ENCODE measurements at regions not wholly inside any gene's neighbourhood (a gene's known extent, or its start where the extent isn't known, plus 50 kb on each side); places are given as distances from the start of the nearest gene placed in this dataset.

DNA sequence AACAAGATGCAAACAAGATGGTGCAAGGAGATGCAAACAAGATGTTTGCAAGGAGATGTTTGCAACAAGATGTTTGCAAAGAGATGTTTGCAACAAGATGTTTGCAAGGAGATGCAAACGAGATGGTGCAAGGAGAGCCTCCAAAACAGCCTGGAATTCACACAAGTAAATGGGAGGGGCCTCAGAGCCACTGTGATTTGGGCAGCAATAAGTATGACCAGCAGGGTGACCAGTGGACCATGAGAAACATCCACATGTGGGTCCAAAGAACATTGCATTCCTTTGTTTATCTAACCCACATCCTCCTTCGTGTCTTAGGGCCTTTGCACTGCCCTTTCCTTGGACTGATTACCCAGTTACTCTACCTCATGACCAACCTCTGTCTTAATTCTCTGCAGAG, 162.9 kb downstream of the PLPP3 start:
- no peak for DNase-seq

GRCh38 chr1:56415720-56416119, 163.6 kb downstream of the PLPP3 start:
- DNase-seq, result no peak

DNA sequence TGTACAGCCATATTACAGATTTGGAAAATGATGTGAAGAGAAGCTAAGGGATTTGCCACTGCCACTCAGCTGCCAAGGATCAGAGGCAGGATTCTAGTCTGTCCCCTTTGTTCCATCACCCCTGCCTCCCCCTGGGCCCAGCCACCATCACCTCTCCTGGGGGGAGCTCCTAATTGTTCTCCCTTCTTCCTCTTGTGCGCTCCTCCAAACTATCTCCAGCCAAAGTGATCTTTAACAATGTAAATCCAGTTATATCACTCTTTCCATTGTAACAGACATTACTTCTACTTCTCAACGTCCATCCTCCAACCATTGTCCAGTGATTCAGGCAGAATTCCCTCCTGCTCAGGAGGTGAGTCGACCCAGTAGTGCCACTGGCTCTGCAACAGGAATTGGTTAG, 164.1 kb downstream of the PLPP3 start:
- DNase-seq, result no peak

DNA sequence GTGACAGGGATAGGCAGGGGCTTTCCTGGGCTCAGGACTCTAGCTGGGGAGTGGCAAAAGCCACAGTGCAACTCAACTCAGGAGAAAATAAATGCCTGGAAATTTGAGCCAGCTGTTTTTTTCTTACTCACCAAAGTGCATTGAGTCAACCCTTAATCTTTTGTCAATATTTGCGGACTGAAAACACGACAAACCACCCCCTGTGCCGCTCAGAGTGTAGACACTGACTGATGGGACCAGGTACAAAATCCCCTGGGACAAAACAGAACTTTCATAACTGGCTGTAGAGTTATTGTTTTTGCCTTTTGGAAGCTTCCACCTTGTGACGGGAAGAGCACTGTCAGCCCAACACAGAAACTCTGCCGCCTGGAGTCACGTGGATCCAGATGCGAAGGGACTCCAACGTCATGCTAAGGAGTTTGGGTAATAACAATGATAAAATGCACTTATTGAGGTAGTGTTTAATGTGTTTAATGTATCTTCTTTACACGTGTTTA, 164.6 kb downstream of the PLPP3 start:
- DNase-seq, result no peak

DNA sequence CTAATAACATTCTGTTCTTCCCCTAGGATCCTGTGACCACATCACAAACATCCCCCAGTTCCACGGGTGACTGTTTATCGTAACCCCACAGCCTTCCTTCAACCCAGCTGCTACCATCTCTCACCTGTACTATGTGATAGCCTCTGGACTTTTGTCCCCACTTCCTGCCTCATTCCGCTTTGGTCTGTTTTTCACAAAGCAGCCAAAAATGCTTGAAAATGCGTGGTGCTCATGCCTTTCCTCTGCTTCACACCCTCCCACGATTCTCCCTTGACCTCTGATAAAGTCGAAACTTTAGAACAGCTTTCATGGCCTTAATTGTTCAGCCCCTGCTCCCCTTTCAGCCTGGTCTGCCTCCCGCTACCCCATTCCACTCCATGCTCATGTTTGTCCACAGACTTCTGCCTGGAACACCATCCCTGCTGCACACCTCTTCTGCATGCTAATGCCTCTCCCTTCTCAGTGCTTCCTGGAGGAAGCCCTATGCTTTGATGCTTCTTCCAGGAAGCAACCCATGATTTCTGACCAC, 165.6 kb downstream of the PLPP3 start:
- DNase-seq, result no peak

DNA sequence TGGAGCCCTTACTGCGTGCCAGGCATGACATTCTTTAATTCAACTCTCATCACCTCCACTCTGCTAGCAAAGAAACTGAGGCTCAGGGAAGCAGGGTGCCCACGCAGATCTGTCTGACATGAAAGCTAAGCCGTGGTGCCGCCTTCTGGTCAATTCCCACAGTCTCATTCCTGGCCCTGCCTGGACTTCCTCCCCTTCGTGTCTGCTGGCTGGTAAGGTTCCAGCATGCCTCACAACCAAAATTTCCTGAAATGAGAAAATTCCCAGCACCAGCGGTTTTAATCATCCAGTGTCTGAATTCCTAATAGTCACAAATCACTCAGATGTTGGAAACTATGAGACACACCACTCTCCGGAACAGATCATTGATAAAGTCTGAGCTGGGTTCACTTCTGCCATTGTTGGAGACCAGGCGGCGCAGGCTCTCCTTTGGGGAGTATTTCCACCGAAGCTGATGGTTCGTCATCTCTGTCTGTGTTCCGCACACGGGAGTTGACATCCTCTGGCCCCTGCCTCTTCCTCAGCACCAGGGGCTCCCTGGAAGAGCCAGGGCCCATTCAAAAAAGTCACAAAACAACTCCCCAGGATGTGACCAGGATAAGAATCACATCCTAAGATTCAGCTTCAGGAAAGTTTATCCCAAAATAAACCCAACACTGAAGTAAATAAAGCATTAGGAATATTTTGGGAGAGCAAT, 167.7 kb downstream of the PLPP3 start:
- no peak for DNase-seq

- DNase-seq, result no peak
Observed at GRCh38 chr1:56411021-56411420, 168.3 kb downstream of the PLPP3 start.

DNA sequence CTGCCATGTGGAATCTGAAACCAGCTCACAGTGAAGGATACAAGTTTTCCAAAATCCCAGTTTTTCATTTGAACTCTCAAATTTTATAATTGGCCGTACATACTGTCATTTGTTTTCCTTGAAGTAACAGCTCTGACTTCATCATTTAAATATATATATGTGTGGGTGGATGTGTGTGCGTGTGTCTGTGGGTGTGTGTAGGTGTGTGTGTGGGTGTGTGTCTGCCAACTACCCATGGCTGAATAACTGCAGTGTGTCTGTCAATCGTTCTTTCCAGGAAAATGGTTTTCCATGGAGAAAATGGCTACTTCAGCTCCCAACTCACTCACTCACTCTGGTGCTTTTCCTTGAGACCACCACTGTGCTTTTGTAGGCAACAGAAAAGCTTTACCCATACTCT, 169.0 kb downstream of the PLPP3 start:
- DNase-seq, result no peak

DNA sequence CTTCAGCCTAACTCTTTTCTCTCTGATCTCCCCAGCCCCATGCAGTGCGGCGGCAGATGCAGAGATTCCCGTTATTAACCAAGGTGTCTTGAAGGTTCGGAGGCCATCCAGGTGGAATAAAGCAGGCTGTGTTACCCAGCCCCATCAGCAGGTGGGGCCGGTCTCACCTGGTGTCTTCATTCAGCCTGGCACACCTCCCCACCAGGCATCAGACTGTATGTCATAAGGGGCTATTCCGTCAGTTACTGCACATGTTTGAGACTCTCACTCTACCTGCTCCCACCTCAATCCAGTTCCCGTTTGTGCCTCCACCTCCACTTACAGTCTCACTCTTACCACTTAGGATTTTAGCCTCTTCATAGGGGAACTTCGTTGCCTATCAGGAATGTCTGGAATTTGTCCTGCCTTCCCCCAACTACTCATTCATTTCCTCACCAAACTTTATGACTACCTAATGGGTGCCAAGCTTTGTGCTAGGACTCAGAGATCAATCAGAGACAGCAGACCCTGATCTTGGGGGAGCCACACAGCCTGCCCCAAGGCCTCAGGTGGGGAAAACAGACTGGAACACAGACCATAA, 170.2 kb downstream of the PLPP3 start:
- peak; percentile 37 for DNase-seq

DNA sequence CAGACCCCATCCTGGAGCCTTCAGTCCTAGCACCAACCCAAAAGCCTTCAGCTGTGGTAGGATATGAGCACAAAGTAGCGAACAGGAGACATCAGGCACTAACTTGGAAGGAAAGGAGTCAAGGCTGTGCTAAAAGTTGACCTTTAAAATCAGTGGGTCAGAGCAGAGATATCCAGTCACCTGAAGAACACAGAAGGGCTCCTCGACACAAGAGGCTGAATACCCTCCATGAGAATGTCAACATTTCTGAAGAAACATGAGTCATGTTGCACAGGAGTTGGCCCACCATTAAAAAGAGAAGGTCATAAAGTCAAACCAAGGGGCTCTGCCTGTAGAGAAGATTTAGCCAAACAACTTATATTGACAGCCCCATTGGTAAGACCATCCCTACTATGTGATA, 172.5 kb downstream of the PLPP3 start:
- no peak for DNase-seq

DNA sequence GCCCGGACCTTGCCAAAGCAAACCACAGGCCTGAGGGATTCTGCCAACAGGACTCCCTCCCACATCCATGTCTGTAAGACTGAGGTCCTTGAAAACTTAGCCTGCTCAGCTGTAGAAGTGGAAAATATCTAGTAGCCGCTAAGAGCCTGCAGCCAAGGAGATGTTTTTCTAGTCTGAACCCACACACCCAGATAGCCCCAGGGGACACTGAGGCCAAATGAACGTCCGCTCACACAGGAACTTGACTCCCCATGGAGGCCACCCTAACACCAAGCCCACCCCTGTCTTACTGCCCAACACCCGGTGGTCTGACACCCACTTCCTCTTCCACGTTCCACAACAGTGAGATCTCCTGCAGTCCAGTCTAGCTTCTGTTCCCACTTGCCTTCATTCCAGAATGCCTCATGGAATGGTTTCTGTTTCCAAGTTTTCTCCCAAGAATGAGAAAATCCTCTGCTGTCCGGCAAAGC, 174.8 kb downstream of the PLPP3 start:
- DNase-seq, result no peak

- no peak for DNase-seq
Observed at GRCh38 chr1:56404066-56404465, 175.3 kb downstream of the PLPP3 start.

DNA sequence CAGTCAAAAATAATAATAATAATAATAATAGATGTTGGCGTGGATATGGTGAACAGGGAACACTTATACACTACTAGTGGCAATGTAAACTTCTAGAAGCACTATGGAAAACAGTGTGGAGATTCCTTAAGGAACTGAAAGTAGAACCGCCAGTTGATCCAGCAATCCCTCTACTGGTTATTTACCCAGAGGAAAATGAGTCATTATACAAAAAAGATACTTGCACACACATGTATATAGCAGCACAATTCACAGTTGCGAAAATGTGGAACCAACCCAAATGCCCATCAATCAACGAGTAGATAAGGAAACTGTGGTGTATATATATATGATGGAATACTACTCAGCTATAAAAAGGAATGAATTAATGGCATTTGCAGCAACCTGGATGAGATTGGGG, 176.0 kb downstream of the PLPP3 start:
- no peak for DNase-seq

DNA sequence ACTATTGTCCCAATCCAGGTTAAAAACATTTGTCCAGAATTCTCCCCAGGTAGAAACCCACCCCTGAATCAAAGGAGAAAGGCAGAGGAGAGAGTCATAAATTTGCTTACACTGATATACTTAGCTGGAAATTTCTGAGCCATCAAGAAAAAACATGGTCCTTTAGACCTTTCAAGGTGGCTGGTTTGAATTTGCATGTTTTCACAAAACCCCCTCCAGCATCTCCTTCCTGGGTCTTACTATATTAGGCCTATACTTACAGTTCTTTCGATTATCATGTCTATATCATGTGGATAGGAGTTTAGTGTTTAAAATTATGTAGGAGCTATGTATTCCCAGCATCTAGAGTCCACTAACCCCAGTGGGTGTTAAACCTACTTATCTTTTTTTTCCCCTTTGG, 178.2 kb downstream of the PLPP3 start:
- no peak for DNase-seq

DNA sequence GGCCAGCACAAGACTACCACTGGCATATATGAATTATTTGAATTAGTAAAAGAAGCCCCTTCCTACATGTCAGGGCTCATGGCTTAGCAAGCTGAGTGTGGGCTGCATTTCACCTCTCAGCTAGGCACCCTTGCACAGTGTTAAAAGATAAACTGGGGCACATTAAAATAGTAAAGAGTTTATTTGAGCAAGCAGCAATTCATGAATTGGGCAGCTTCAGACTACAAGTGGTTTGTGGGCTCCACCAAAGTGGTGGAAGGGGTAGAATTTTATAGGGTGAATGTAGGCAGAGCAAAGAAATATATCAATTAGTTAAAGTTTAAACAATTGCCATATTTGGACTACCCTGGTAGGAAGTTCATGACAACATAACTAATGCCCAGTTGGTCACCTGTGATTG, 178.8 kb downstream of the PLPP3 start:
- no peak for DNase-seq

DNA sequence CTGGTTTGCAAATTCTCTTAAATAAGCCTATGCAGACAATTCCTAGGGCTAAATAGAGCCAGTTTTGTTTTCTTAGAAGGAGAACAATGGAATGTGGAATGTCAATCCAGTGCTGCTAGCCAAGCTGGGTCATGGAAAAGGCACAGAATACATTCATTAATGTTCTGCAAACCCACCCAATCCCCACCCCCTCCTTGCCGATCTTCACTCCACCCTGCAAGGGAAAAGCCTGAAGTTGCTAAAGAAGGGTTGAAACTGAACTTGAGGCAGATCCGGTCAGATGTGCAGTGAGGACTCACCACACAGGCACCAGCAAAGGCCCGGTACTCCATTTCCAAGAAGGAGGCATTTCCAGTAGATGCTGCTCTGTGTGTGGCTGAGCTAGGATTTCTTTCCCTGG, 179.6 kb downstream of the PLPP3 start:
- DNase-seq, result no peak

- no peak for DNase-seq
Observed at GRCh38 chr1:56399326-56399725, 180.0 kb downstream of the PLPP3 start.

DNA sequence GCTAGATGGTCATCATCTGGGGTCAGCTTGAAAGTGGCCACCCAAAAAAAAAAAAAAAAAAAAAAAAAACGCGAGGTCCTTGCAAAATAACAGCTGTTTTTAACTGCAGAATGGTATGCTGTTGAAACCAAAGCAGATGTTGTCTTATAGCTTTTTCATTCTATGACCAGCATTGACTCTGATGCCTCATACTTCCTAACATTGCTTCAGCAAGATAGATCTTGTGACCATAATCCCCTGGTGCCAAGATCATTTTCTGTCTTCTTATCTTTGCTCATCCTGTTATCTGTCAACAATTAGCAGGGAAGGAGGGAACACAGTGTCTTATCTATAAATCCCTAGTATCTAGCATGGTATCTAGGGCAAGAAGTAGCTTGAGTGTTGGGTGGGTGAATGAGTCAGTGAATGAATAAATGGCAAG, 181.5 kb downstream of the PLPP3 start:
- no peak for DNase-seq

GRCh38 chr1:56397409-56397808, 182.0 kb downstream of the PLPP3 start:
- DNase-seq, result no peak

DNA sequence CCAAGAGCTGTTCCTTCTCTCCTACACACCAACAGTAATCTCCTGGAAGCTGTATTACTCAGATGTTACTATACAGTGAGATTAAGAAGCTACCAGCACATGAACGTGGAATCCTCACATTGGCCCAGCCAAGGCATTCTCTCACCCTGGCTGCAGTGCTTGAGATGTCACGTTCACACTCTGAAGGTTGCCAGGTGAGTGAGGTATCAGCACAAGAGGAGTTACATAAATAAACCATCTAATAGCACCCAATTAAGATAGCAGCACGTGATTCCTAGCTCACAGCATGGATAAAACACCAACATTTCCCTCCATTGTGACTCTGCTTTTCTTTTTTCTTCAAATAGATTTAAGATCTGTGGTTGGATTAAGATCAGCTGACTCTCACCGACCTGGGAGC, 182.8 kb downstream of the PLPP3 start:
- no peak for DNase-seq

DNA sequence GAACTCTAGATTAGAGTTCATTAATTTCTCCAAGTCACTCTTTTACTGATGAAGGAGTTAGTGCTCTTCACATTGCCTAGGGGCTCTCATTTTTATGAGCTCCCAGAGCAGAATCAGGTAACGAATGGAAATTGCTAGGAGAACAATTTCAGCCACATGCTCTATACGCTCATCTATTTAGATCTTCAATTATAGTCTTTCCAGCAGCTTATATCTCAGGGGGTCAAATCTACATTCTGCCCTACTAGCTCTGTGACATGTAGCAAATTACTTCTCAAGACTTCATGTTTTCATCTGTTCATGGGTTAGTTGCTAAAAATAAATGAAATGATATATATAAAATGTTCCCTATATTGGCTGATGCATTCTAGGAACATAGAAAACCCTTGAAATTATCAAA, 183.6 kb downstream of the PLPP3 start:
- no peak for DNase-seq

DNA sequence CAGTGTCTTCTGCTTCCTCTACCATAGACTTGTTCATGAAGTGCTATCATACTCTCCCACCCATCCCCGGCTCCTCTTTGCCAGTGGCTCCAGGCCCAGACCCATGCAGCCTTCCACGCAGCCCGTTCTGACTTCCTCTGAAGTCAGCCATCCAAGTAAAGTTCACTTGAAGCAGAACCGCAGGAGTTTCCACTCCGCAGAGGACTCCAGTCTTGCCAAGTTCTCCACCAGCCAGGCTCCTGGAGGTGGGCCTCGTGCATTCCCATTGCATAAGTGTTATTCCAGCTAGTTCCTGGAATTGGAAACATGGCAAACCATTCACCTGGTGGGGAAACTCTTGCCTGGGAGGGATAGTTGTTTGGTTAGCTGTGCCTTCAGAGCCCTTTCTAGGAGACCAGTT, 185.1 kb downstream of the PLPP3 start:
- no peak for DNase-seq

GRCh38 chr1:56390934-56391731, 188.2 kb downstream of the PLPP3 start:
- no peak for DNase-seq
